Dendritic cell treated with granulocyte-macrophage colony-stimulating factor and Interleukin-4, amounts not matched to agents 40 ng/mL and 50 ng/mL, for 4 days (primary cell): ENCODE measurements at regions not wholly inside any gene's neighbourhood (a gene's known extent, or its start where the extent isn't known, plus 50 kb on each side); places are given as distances from the start of the nearest gene placed in this dataset.

Experiments used
- H3K27ac Mint-ChIP-seq: one replicate; pipeline ENCODE4 v1.8.0; 2022; ENCODE audit warnings: mild to moderate bottlenecking, mixed read lengths
- H3K27me3 Mint-ChIP-seq: one replicate; pipeline ENCODE4 v1.8.0; 2022; ENCODE audit warnings: mild to moderate bottlenecking, mixed read lengths
- H3K36me3 Mint-ChIP-seq: one replicate; pipeline ENCODE4 v1.8.0; 2022; ENCODE audit warnings: low read depth, mixed read lengths
- H3K4me1 Mint-ChIP-seq: one replicate; pipeline ENCODE4 v1.8.0; 2022; ENCODE audit warnings: low read depth, mixed read lengths
- H3K4me3 Mint-ChIP-seq: one replicate; pipeline ENCODE4 v1.8.0; 2022; ENCODE audit warnings: mild to moderate bottlenecking, moderate library complexity, mixed read lengths
- H3K9me3 Mint-ChIP-seq: one replicate; pipeline ENCODE4 v1.8.0; 2022; ENCODE audit warnings: mixed read lengths
- intact Hi-C: fragments of 100-400 bp; cut with micrococcal nuclease; formaldehyde crosslinking; loops from one replicate; pipeline ENCODE4 v1.15.0; 2022

GRCh38 chr1:178020968-178021640 lies 51.2 kb upstream of the SEC16B start:
- Mint-ChIP-seq H3K27me3 (no peaks in the 10 kb centered on the region), H3K27ac (no peak overlapping the region), H3K36me3 (peaks cover 60% of the 10 kb centered on the region), H3K4me1 (peaks cover 4% of the 10 kb centered on the region), H3K9me3 (peaks cover 15% of the 10 kb centered on the region), H3K4me3 (no peak overlapping the region)
- intact Hi-C loops: no loop called here

- Mint-ChIP-seq H3K9me3 (peaks cover 12% of the 10 kb centered on the region), H3K27ac (no peak overlapping the region), H3K4me1 (peaks cover 6% of the 10 kb centered on the region), H3K4me3 (no peak overlapping the region), H3K36me3 (peaks cover 55% of the 10 kb centered on the region), H3K27me3 (no peaks in the 10 kb centered on the region)
- intact Hi-C loops: no loop called here
Measured at GRCh38 chr1:178021950-178022349, 52.1 kb upstream of the SEC16B start.

- no peak overlapping the region for H3K4me3 Mint-ChIP-seq
- peaks cover 42% of the 10 kb centered on the region for H3K36me3 Mint-ChIP-seq
- H3K27ac Mint-ChIP-seq: no peak overlapping the region
- intact Hi-C loops: no loop called here
- H3K27me3 Mint-ChIP-seq: no peaks in the 10 kb centered on the region
- H3K4me1 Mint-ChIP-seq: peaks cover 6% of the 10 kb centered on the region
- H3K9me3 Mint-ChIP-seq: no peaks in the 10 kb centered on the region
Measured at GRCh38 chr1:178023181-178023618, 53.3 kb upstream of the SEC16B start.

- Mint-ChIP-seq H3K27me3 (no peaks in the 10 kb centered on the region), H3K9me3 (no peaks in the 10 kb centered on the region), H3K27ac (no peak overlapping the region), H3K4me1 (peaks cover 9% of the 10 kb centered on the region), H3K36me3 (peaks cover 41% of the 10 kb centered on the region), H3K4me3 (no peak overlapping the region)
- intact Hi-C loops: no loop called here
Measured at GRCh38 chr1:178024504-178024903, 54.6 kb upstream of the SEC16B start.

GRCh38 chr1:178025613-178026356 lies 55.9 kb upstream of the SEC16B start:
- H3K4me1 Mint-ChIP-seq: peaks cover 13% of the 10 kb centered on the region
- peaks cover 38% of the 10 kb centered on the region for H3K36me3 Mint-ChIP-seq
- H3K9me3 Mint-ChIP-seq: no peaks in the 10 kb centered on the region

GRCh38 chr1:178028841-178029481 lies 59.1 kb upstream of the SEC16B start:
- H3K4me1 Mint-ChIP-seq: peaks cover 13% of the 10 kb centered on the region
- intact Hi-C loops: no loop called here
- H3K27me3 Mint-ChIP-seq: no peaks in the 10 kb centered on the region
- no peaks in the 10 kb centered on the region for H3K9me3 Mint-ChIP-seq
- H3K27ac Mint-ChIP-seq: no peak overlapping the region
- peaks cover 21% of the 10 kb centered on the region for H3K36me3 Mint-ChIP-seq
- no peak overlapping the region for H3K4me3 Mint-ChIP-seq

More at GRCh38 chr1:178025613-178026356, 55.9 kb upstream of the SEC16B start:
- intact Hi-C loops: no loop called here
- no peaks in the 10 kb centered on the region for H3K27me3 Mint-ChIP-seq
- no peak overlapping the region for H3K4me3 Mint-ChIP-seq
- H3K27ac Mint-ChIP-seq: no peak overlapping the region

- Mint-ChIP-seq H3K4me1 (peaks cover 13% of the 10 kb centered on the region), H3K27me3 (no peaks in the 10 kb centered on the region), H3K9me3 (no peaks in the 10 kb centered on the region), H3K27ac (no peak overlapping the region), H3K36me3 (peaks cover 13% of the 10 kb centered on the region), H3K4me3 (no peak overlapping the region)
- intact Hi-C loops: loop anchor here (5.0 kb wide), 3 partner anchors 67 to 472 kb away; no protein-coding TSS in a partner anchor
Measured at GRCh38 chr1:178030467-178030866, 60.6 kb upstream of the SEC16B start.

GRCh38 chr1:178031856-178032320 lies 62.0 kb upstream of the RASAL2 start:
- Mint-ChIP-seq H3K27ac (no peak overlapping the region), H3K9me3 (no peaks in the 10 kb centered on the region), H3K36me3 (peaks cover 6% of the 10 kb centered on the region), H3K27me3 (no peaks in the 10 kb centered on the region), H3K4me3 (no peak overlapping the region), H3K4me1 (peaks cover 7% of the 10 kb centered on the region)
- intact Hi-C loops: loop anchor here (5.0 kb wide), 3 partner anchors 65 to 470 kb away; no protein-coding TSS in a partner anchor

- no peaks in the 10 kb centered on the region for H3K27me3 Mint-ChIP-seq
- no peak overlapping the region for H3K4me3 Mint-ChIP-seq
- H3K4me1 Mint-ChIP-seq: peaks cover 7% of the 10 kb centered on the region
- no peaks in the 10 kb centered on the region for H3K9me3 Mint-ChIP-seq
- no peak overlapping the region for H3K27ac Mint-ChIP-seq
- intact Hi-C loops: loop anchor here (5.0 kb wide), 3 partner anchors 64 to 469 kb away; no protein-coding TSS in a partner anchor
- peaks cover 12% of the 10 kb centered on the region for H3K36me3 Mint-ChIP-seq
Measured at GRCh38 chr1:178033019-178033418, 60.9 kb upstream of the RASAL2 start.

- Mint-ChIP-seq H3K4me1 (peaks cover 3% of the 10 kb centered on the region), H3K27me3 (no peaks in the 10 kb centered on the region), H3K9me3 (no peaks in the 10 kb centered on the region), H3K27ac (no peak overlapping the region), H3K36me3 (peaks cover 12% of the 10 kb centered on the region), H3K4me3 (no peak overlapping the region)
- intact Hi-C loops: loop anchor here (5.0 kb wide), 5 partner anchors 53 to 993 kb away; partner anchors contain the start of gene FAM20B
Measured at GRCh38 chr1:178034676-178035075, 59.2 kb upstream of the RASAL2 start.

GRCh38 chr1:178036090-178036489 lies 57.8 kb upstream of the RASAL2 start:
- H3K9me3 Mint-ChIP-seq: no peaks in the 10 kb centered on the region
- no peak overlapping the region for H3K27ac Mint-ChIP-seq

GRCh38 chr1:178037510-178038253 lies 56.2 kb upstream of the RASAL2 start:
- H3K27me3 Mint-ChIP-seq: peaks cover 10% of the 10 kb centered on the region
- H3K4me1 Mint-ChIP-seq: no peaks in the 10 kb centered on the region
- peaks cover 6% of the 10 kb centered on the region for H3K36me3 Mint-ChIP-seq
- no peaks in the 10 kb centered on the region for H3K9me3 Mint-ChIP-seq
- peak overlapping the region; percentile 91 for H3K4me3 Mint-ChIP-seq
- H3K27ac Mint-ChIP-seq: peak overlapping the region; percentile 93
- intact Hi-C loops: loop anchor here (5.0 kb wide), 2 partner anchors 50 to 990 kb away; partner anchors contain the start of gene FAM20B

More at GRCh38 chr1:178036090-178036489, 57.8 kb upstream of the RASAL2 start:
- intact Hi-C loops: loop anchor here (5.0 kb wide), 2 partner anchors 51 to 991 kb away; partner anchors contain the start of gene FAM20B
- H3K27me3 Mint-ChIP-seq: peaks cover 6% of the 10 kb centered on the region
- H3K4me3 Mint-ChIP-seq: no peak overlapping the region
- no peaks in the 10 kb centered on the region for H3K4me1 Mint-ChIP-seq
- peaks cover 8% of the 10 kb centered on the region for H3K36me3 Mint-ChIP-seq

- Mint-ChIP-seq H3K27me3 (peaks cover 10% of the 10 kb centered on the region), H3K4me3 (peak overlapping the region; percentile 91), H3K27ac (peak overlapping the region; percentile 93), H3K36me3 (peaks cover 6% of the 10 kb centered on the region), H3K9me3 (no peaks in the 10 kb centered on the region), H3K4me1 (no peaks in the 10 kb centered on the region)
- intact Hi-C loops: loop anchor here (5.0 kb wide), 2 partner anchors 49 to 989 kb away; partner anchors contain the start of gene FAM20B
Measured at GRCh38 chr1:178038372-178038771, 55.5 kb upstream of the RASAL2 start.
